ENCODE measurements at regions not wholly inside any gene's neighbourhood (a gene's known extent, or its start where the extent isn't known, plus 50 kb on each side); places are given as distances from the start of the nearest gene placed in this dataset.
"Not testable (repeated sequence)": the region's sequence is repeated elsewhere in the genome, so short reads cannot be mapped to it uniquely, and the experiment has no call there.

- DNase-seq, result no peak
Measured at GRCh38 chr13:68608147-68608546, 1378.0 kb upstream of the PCDH9 start.

- DNase-seq, result no peak
Measured at GRCh38 chr13:68597641-68598040, 1367.5 kb upstream of the PCDH9 start.

DNA sequence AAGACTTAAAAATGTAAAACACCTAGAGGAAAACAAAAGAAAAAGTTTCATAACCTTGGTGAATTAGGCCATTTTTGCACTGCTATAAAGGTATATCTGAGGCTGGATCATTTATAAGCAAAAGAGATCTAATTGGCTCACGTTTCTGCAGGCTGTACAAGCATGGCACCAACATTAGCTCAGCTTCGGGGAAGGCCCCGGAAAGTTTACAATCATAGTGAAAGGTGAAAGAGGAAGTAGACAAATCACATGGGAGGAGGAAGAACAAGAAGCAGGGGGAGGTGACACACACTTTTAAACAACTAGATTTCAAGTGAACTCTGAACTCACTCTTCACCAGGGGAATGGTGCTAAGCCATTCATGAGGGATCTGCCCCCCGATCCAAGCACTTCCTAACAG, 1358.5 kb upstream of the PCDH9 start:
- DNase-seq, result no peak

DNA sequence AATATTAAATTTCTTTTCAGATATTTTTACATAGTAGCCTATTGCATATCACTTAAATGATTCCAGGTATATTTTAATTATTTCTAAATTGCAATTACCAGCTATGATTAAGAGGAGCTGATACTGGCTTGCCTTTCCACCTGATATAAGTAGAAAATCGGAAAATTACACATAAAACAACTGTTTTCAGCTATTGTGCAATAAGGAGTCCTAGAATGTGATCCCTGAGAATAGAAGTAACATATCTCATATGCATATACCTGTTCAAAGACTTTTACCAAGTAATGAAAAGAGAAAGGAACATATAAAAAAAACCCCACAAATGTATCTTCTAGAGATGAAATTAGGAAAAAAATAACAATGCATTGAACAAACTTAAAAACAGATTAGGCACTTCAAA, 1354.6 kb upstream of the PCDH9 start:
- DNase-seq, result no peak

DNA sequence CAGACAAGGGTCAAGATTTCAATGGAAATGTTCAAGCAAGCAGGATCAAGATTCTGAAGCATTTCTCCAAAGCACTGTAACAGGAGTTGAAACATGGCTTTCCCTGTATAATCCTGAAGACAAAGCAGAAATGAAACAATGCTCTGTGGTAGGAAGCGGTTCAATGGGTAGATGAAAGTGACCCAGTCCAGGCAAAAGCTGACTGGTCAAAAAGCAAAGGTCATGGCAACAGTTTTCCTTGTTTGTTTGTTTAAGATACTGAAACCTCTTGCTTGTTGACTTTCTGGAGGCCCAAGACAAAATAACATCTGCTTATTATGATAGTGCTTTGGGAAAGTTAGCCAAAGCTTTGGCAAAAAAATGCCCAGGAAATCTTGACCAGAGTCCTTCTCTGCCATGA, 1343.9 kb upstream of the PCDH9 start:
- DNase-seq, result no peak

DNA sequence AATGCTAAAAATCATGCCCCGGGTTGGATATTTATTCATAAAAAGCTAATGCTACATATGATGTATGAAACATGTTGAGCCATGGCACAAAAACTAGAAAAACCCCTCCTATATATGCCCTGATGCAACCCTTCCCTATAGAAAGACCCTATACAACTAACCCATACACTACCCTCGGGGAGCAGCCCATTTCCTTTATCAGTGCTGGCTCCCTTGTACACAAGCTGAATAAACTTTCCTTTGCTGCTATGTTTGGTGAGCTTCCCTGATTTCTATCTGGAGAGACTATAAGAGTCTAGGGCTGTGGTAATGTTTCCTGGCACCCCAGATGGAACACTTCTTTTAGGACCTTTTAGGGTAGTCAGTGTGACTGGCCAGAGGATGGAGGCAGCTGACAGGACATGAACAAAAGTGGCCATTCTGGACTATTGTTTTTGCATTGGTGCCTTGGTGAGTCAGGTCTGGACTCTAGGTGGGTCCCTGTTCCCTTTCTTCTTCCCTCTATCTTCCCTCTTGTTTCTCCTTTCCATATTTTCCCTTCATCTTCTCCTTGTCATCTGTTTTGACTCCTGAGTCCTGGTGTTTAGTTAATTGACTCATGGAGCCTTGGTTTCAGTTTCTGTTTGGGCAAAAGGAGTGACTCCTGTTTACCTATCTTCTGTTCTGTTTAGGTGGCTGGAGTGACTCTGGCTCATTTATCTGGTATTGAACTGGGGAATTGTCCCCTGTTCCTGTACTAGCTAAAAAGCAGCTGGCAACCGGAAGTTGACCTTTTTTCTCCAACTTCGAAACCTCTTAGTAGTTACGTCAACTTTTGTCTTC, 1321.8 kb upstream of the PCDH9 start:
- no peak for DNase-seq

- no peak for DNase-seq
Measured at GRCh38 chr13:68550330-68550729, 1320.2 kb upstream of the PCDH9 start.

DNA sequence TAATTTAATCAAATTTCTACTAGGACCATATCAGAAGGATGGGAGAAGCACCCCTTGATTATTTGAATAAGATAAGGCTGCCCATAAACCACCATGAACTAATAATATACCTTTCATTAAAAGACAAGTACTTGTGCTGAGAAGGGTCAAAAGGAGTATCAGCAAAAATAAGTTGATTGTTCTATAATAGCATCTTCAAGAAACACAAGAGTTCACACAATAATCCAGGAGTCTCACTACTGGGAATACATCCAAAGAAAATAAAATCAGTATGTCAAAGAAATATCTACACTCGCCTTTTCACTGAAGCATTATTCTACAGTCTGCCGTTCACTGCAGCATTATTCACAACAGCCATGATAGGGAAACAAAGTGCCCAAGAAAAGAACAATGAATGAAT, 1310.1 kb upstream of the PCDH9 start:
- DNase-seq, result no peak

- no peak for DNase-seq
Measured at GRCh38 chr13:68535329-68535728, 1305.2 kb upstream of the PCDH9 start.

DNA sequence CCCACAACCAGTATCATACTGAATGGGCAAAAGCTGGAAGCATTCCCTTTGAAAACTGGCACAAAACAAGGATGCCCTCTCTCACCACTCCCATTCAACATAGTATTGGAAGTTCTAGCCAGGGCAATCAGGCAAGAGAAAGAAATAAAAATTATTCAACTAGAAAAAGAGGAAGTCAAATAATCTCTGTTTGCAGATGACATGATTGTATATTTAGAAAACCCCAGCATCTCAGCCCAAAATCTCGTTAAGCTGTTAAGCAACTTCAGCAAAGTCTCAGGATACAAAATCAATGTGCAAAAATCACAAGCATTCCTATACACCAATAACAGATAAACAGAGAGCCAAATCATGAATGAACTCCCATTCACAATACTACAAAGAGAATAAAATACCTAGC, 1297.0 kb upstream of the PCDH9 start:
- DNase-seq, result not testable (repeated sequence)

DNA sequence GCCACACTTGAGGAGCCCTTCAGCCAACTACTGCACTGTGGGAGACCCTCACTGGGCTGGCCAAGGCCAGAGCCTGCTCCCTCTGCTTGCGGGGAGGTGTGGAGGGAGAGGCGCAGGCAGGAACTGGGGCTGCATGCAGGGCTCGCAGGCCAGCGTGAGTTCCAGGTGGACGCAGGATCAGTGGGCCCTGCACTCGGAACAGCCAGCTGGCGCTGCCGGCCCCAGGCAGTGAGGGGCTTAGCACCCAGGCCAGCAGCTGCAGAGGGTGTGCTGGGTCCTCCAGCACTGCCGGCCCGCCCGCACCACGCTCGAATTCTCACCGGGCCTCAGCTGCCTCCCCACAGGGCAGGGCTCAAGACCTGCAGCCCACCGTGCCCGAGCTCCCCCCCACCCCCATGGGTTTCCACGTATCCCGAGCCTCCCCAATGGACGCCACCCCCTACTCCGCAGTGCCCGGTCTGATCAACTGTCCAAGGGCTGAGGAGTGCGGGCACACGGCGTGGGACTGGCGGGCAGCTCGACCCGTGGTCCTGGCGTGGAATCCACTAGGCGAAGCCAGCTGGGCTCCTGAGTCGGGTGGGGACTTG, 1293.8 kb upstream of the PCDH9 start:
- DNase-seq, result no peak

DNA sequence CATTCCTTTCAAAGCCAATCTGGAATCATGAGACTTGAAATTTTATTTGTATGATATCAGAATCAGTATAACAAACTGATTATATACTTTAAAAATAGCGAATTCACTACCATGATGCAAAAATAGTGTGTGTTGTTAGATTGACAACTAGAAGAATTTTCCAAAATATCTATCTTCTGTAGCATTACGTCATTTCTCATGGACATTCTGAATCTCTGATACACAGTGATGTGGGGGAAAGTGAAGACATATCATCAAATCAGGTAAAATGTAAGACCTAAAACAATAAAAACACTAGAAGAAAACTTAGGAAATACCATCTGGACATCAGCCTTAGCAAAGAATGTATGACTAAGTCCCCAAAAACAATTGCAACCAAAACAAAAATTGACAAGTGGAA, 1292.0 kb upstream of the PCDH9 start:
- no peak for DNase-seq

GRCh38 chr13:68509734-68510621, 1279.8 kb upstream of the PCDH9 start:
- DNase-seq, result no peak

DNA sequence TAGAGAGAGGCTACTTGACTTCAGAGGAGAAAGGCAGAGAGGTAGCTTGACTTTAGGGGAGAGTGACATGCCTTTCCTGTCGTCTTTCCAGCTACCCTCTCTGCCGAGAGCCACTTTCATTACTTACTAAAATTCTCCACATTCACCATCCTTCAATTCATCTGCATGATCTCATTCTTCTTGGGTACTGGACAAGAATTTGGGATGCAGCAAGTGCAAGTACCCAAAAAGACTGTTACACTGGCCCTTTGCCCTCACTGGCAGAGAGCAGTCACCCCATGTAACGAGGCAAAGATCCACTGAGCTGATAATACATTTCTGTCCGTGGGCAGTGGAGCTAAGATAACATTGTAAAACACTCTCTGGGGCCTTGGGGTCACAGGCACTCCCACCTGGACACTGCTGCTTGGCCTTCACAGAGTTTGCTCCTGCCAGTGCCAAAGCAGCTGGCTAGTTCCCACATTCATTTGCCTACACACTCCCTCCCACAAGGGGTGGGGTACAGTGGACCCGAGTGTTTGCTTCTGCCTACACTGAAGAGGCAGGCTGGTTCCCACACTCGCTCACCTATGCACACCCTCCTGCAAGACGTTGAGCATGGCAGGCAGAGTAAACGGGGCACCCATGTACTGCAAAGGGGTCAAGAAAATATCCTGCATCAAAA, 1276.9 kb upstream of the PCDH9 start:
- no peak for DNase-seq

DNA sequence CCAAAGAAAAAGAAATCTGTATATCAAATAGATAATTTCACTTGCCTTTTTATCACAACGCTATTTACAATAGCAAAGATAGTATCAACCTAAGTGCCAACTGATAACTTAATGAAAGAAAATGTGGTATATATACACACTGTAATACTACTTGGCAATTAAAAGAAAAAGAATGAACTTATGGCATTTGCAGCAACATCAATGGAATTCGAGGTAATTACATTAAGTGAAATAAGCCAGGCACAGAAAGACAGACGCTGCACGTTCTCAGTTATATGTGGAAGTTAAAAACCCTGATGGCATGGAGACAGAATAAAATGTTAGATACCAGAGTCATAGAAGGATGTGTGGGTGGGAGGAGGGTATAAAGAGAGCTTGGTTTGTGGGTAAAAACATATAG, 1260.5 kb upstream of the PCDH9 start:
- no peak for DNase-seq

- no peak for DNase-seq
Measured at GRCh38 chr13:68481130-68481529, 1251.0 kb upstream of the PCDH9 start.

GRCh38 chr13:68473834-68474326, 1243.7 kb upstream of the PCDH9 start:
- DNase-seq, result no peak

- DNase-seq, result no peak
Measured at GRCh38 chr13:68467160-68467559, 1237.0 kb upstream of the PCDH9 start.

- no peak for DNase-seq
Measured at GRCh38 chr13:68440874-68441273, 1210.7 kb upstream of the PCDH9 start.

GRCh38 chr13:68439817-68440216, 1209.7 kb upstream of the PCDH9 start:
- DNase-seq, result no peak

- no peak for DNase-seq
Measured at GRCh38 chr13:68428292-68428691, 1198.2 kb upstream of the PCDH9 start.

DNA sequence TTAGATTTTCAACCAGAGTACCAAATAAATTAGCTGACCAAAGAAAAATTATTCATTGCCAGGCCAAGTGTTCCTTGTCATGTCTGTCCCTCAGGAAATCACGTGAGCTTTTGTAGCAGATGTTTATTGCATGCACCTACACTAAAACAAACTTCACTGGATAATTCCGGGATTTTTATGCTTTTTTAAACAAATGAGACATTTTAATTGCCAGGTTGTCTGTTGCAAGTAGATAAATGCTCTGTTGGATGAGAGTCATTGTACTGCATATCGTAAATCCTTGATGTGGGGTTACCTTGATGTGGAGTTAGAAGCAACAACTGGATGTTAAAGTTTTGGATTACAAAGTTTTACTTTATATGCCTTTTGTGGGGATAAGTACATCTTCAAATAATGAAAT, 1187.7 kb upstream of the PCDH9 start:
- no peak for DNase-seq

DNA sequence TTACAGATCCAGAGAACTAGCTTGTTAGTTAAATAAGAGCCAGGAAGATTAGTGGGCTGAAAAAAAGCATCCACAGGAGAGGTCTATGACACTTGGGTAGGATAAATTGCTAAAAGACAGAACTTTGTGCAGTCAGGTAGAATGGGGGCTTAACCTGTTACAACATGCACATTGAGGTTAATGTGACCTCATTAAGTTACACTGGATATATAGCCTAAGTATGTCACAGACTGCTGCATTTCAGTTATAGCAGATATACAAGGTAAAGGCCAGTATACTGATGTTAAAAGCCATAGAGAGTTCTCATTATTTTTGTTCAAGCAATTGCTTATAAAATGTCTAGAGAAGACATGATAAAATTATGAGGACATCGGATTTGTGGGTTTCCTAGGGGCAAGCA, 1179.9 kb upstream of the PCDH9 start:
- no peak for DNase-seq
